ENCODE measurements at regions not wholly inside any gene's neighbourhood (a gene's known extent, or its start where the extent isn't known, plus 50 kb on each side); places are given as distances from the start of the nearest gene placed in this dataset.
"Not testable (repeated sequence)": the region's sequence is repeated elsewhere in the genome, so short reads cannot be mapped to it uniquely, and the experiment has no call there.

GRCh38 chr4:27075603-27076002 is 215.0 kb downstream of the STIM2 start:
- not testable (repeated sequence) for DNase-seq (ENCODE audit: low read depth in 3 of 3)

GRCh38 chr4:27078934-27079455 is 218.4 kb downstream of the STIM2 start:
- DNase-seq (ENCODE audit: low read depth in 3 of 3) = no peak

GRCh38 chr4:27081675-27082586 is 221.3 kb downstream of the STIM2 start:
- no peak for DNase-seq (ENCODE audit: low read depth in 3 of 3)

GRCh38 chr4:27082776-27083175 is 222.1 kb downstream of the STIM2 start:
- no peak for DNase-seq (ENCODE audit: low read depth in 3 of 3)

- DNase-seq (ENCODE audit: low read depth in 3 of 3) = peak in 1 of 3 experiments; percentile 16
These were observed 224.2 kb downstream of the STIM2 start for GRCh38 chr4:27084685-27085361.

GRCh38 chr4:27085396-27085795 is 224.8 kb downstream of the STIM2 start:
- DNase-seq (ENCODE audit: low read depth in 3 of 3) = no peak

GRCh38 chr4:27087306-27088045 is 226.8 kb downstream of the STIM2 start:
- DNase-seq (ENCODE audit: low read depth in 3 of 3) = no peak

GRCh38 chr4:27088491-27088890 is 227.8 kb downstream of the STIM2 start:
- no peak for DNase-seq (ENCODE audit: low read depth in 3 of 3)

- no peak for DNase-seq (ENCODE audit: low read depth in 3 of 3)
These were observed 228.5 kb downstream of the STIM2 start for GRCh38 chr4:27089186-27089585.

- DNase-seq (ENCODE audit: low read depth in 3 of 3) = no peak
These were observed 229.8 kb downstream of the STIM2 start for GRCh38 chr4:27090406-27090805.

- no peak for DNase-seq (ENCODE audit: low read depth in 3 of 3)
These were observed 233.6 kb downstream of the STIM2 start for GRCh38 chr4:27094224-27094623.

GRCh38 chr4:27094783-27095182 is 234.1 kb downstream of the STIM2 start:
- no peak for DNase-seq (ENCODE audit: low read depth in 3 of 3)

- DNase-seq (ENCODE audit: low read depth in 3 of 3) = no peak
These were observed 235.6 kb downstream of the STIM2 start for GRCh38 chr4:27096142-27096824.

- DNase-seq (ENCODE audit: low read depth in 3 of 3) = no peak
These were observed 237.4 kb downstream of the STIM2 start for GRCh38 chr4:27098034-27098433.

GRCh38 chr4:27100713-27101112 is 240.1 kb downstream of the STIM2 start:
- DNase-seq (ENCODE audit: low read depth in 3 of 3) = no peak

- DNase-seq (ENCODE audit: low read depth in 3 of 3) = no peak
These were observed 240.5 kb downstream of the STIM2 start for GRCh38 chr4:27101126-27101525.

GRCh38 chr4:27101561-27101960 is 240.9 kb downstream of the STIM2 start:
- DNase-seq (ENCODE audit: low read depth in 3 of 3) = no peak

- DNase-seq (ENCODE audit: low read depth in 3 of 3) = no peak
These were observed 251.0 kb downstream of the STIM2 start for GRCh38 chr4:27111627-27112026.

GRCh38 chr4:27112587-27112986 is 251.9 kb downstream of the STIM2 start:
- DNase-seq (ENCODE audit: low read depth in 3 of 3) = no peak

- no peak for DNase-seq (ENCODE audit: low read depth in 3 of 3)
These were observed 254.6 kb downstream of the STIM2 start for GRCh38 chr4:27115221-27115620.

- DNase-seq (ENCODE audit: low read depth in 3 of 3) = no peak
These were observed 256.8 kb downstream of the STIM2 start for GRCh38 chr4:27117453-27117852.

GRCh38 chr4:27119239-27119638 is 258.6 kb downstream of the STIM2 start:
- no peak for DNase-seq (ENCODE audit: low read depth in 3 of 3)
